NT2/D1 (cell line): ENCODE measurements at regions not wholly inside any gene's neighbourhood (a gene's known extent, or its start where the extent isn't known, plus 50 kb on each side); places are given as distances from the start of the nearest gene placed in this dataset.

ENCODE experiments used
- YY1 ChIP-seq: IDR thresholded peaks from 2 replicates; pipeline ENCODE4 v1.6.1; 2011; ENCODE audit not compliant: insufficient read length, insufficient read depth
- ZNF274 ChIP-seq: IDR thresholded peaks from 2 replicates; pipeline ENCODE4 v1.6.1; 2011; ENCODE audit warnings: mild to moderate bottlenecking, low read depth, low read length

GRCh38 chr21:41624674-41625310 is 116.8 kb upstream of the TMPRSS2 start:
- TF ChIP-seq ZNF274 (no peak), YY1 (no peak)
